ENCODE measurements at regions not wholly inside any gene's neighbourhood (a gene's known extent, or its start where the extent isn't known, plus 50 kb on each side); places are given as distances from the start of the nearest gene placed in this dataset.

DNA sequence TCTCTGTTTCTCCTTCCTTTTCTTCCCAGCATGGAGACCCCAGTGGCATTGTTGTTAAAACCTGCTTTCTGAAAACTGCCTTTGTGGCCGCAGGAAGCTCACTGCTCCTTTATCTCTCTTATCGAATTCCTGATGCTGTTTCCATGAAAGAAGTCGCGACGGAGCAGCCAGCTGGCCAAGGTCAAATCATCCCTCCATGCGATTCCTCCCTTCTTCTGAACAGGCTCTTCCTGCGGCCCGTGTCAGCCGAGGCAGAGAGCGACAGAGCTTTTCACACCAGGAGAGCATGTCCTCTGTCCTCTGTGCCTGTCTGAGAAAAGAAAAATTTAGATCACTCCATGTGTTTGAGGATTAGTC lies 242.1 kb upstream of the PITRM1 start:
- DNase-seq (ENCODE audit: low read depth, low spot score), result no peak

DNA sequence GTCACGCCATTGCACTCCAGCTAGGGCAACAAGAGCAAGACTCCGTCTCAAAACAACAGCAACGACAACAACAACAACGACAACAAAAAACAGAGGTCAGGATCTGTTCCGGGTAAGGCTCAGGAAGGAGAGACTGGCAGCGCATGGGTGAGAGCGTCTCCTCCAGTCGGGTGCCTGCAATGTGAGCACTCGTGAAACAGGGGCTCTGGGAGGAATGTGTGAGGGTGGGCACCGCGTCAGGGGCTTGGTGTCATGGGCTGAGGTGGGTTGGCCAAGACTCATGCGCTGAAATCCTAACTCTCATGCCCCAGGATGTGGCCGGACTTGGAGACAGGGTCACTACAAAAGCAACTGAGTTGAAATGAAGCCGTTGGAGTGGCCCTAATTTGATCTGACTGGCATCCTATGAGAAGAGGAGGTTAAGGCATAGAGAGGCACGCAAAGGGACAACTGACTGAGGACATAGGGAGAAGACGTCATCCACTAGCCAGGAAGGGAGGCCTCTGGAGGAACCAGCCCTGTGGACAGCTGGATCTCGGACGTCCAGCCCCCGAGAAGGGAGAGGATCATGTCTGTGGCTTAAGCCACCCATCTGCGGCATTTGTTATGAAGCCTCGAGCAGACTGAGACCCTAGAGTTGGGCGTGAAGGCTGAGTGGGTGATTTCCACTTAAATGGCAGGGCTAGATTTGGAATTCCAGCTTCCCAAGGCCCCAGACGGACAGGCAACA lies 241.5 kb upstream of the PITRM1 start:
- no peak for DNase-seq (ENCODE audit: low read depth, low spot score)

DNA sequence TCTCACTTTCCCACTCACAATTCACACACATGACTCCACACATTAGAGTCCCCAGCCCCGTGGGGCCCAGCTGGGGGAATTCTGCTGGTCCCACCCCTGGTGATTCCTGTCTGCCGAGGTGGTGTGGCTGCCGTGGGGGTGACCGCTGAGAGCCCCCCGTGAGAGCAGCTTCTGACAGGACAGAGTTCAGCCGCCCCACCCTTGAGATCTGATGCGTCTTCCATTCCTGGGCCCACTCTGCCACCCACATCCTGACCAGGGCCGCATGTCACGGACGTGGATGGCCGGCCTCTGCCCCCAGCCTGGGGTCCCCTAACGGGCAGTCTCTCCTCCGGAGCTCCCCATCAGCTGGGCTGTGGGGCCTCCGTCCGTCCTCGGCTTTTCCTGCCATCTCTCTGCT lies 240.1 kb upstream of the PITRM1 start:
- DNase-seq (ENCODE audit: low read depth, low spot score), result no peak

DNA sequence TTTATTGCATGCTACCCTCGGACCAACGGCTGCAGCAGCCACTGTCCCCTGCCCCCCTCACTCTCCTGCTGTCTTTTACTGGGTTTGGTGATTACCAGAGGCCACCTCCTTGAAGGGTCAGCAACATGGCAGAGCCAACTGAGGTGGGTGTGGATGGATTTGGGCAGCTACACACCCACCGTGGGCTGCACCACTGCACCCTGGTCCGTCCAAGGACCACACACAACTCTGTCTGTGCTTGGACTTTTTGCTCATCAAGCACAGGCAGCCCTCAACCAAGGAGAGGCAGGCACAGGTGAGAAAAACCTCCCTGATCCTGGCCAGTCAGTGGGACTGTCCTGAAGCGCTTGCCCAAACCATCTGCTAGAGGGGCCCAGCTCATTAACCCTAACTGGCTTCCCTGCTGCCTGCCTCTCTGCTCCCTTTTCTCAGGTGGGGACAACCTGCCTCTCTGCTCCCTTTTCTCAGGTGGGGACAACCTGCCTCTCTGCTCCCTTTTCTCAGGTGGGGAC lies 239.5 kb upstream of the PITRM1 start:
- no peak for DNase-seq (ENCODE audit: low read depth, low spot score)

DNA sequence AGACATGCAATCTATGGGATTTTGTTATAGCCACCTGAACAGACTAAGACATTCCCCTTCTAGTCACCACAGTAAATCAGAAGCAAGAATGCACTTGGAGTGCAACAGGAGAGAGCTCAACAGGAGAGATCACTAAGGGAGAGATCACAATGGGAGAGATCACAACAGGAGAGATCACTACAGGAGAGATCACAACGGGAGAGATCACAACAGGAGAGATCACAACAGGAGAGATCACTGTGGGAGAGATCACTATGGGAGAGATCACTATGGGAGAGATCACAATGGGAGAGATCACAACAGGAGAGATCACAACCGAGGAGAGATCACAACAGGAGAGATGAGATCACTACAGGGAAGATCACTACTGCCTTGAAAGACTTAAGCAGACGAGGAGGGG lies 238.5 kb upstream of the PITRM1 start:
- DNase-seq (ENCODE audit: low read depth, low spot score), result no peak

DNA sequence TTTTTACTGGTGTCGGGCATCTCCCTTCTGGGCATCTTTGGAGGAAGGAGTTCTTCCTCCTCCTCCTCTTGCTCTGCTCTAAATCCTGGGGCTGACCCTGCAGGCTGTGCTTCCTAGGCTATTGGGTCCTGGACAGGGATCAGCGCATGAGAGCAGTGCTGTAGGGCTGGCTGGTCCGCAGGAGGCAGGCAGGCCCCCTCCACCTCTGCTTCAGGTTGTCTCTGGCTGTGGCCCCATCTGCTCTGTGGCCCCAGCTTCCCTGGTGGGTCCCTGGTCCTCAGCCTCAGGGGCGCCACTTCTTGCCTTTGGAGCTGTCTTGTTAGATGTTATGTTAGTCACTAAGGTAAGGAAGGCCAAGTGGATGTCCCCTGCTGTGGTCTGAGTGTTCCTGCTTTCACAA lies 237.3 kb upstream of the PITRM1 start:
- DNase-seq (ENCODE audit: low read depth, low spot score), result no peak

DNA sequence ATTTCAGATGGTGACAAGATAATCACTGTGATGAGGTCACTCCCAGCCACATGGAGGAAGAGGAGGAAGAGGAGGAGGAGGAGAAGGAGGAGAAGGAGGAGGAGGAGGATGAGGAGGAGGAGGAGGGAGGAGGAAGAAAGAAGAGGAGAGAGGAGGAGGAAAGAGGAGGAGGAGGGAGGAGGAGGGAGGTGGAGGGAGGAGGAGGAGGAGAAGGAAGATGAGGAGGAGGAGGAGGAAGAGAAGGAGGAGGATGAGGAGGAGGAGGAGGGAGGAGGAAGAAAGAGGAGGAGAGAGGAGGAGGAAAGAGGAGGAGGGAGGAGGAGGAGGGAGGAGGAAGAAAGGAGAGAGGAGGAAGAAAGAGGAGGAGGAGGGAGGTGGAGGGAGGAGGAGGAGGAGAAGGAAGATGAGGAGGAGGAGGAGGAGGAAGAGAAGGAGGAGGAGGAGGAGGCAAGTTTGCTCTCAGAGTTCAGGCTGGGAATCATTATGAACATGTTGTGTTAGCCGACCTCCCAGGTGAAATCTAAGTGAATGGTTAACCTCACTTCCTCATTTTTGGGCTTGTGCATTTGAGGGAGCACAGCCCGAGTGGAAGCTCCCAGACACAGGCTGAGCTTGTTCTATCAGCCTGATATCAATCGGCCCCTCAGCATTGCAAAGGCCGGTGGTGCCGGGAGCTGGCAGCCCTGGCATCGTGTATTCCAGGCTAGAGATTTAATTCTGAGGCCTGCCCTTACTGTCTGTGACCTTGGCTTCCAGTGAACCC lies 236.2 kb upstream of the PITRM1 start:
- no peak for DNase-seq (ENCODE audit: low read depth, low spot score)

DNA sequence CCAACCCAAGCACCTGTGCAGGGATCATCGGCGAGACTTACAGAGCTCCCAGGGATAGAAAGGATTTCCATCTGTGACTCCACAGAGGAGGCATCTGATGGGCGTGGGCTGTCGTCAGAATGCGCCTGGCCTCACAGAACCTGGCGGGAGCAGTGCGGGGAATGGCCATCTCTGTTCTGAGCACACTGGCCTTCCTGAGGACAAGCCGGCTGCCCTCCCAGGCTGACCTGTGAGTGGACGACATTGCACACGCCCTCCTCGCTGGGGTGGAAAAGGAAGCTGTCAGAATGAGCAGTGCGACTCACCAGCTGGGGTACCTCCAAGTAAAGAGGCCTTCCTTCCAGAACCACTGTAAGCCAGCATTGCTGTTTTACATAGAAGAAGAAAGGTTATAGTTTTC lies 234.6 kb upstream of the PITRM1 start:
- DNase-seq (ENCODE audit: low read depth, low spot score), result no peak

DNA sequence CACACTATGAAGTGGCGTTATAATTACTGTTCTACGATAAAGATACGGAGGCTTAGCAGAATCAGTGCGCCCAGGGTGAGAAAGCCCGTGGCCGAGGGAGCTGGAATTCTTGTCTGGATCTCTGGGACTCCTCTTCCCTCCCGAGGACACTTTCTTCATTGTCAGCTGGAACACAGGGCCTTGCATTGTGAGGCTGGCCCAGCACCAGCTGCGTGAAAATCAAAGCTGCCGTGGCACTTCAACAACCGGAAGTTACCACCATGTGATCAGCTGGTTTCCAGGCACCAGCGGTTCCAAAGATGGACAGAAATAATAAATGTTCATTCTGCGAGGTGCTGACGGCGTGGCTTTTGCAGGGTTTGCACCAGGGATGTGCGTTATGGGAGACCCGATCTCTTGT lies 234.0 kb upstream of the PITRM1 start:
- no peak for DNase-seq (ENCODE audit: low read depth, low spot score)

DNA sequence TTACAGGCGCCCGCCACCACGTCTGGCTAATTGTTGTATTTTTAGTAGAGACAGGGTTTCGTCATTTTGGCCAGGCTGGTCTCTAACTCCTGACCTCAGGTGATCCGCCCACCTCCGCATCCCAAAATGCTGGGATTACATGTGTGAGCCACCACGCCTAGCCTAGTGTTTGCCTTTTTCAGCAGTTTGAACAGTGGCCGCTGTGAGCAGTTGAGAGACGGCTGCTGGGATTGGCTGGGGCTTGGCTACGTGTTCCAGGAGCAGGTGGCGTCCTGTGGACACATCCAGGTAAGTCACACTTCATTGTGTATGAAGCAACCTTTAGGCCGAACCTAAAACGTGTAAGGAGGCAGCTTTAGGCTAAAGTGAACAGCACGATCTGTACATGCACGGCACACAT lies 231.8 kb upstream of the PITRM1 start:
- DNase-seq (ENCODE audit: low read depth, low spot score), result no peak

DNA sequence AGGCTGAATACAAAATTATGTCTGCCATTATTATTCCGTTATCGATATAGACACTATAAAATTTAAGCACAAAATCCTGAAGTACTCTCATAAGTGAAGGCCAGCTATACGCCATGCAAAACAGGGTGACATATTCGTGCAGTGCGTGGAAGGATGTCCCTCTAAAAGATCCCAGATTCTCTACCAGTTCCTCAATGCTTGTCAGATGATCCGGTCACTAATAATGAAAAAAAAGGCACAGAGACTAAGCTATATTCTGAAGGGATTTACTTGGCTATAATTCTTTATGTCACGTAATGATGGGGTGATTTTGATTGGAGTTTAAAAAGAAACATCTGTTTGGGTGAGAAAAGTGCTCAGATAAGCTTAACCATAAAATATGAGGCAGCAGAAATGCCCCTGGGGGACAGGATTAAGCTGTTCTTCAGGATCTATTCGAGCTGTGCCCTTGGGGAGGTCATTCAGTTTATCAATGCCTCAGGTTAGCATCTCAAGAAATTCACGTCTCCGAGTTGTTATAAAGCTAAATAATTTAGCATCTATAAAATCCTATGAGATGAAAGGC lies 229.7 kb upstream of the PITRM1 start:
- DNase-seq (ENCODE audit: low read depth, low spot score), result no peak

DNA sequence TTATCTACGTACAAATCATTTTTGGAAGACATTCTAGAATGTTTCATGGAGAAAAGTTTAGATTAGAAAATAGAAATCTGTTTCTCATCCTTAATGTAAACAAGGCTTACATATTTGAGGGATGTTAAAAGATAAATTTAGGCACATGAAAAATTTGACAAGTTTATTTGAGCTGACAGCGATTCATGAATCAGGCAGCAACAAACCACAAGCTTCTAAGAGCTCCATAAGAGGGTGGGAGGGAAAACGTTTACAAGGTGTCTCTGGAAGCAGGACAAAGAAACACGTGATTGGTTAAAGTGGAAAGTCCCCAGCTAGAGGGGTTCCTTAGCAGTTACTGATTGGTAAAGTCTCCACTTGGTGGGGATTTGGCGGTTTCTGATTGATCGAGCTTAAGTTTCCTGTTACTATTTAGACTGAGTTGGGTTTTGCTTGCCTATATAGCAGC lies 228.9 kb upstream of the PITRM1 start:
- DNase-seq (ENCODE audit: low read depth, low spot score), result no peak

DNA sequence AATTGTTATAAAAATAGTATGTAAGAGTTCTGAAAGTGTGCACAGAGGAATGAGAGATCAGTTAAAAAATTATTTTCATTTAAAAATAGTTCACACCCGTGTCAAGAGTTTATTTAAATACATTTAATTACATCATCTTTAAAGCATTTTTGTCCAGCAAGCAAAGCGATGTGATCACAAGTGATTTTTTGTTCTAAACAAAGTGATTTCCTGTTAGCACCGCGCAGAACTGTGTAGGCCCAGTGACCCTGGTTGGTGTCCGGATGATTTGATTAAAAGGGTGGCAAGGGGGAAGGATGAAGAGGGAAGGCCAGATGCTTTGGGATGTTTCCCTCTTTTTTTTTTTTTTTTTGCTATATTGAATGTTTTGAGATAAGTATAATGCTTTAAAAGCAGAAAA lies 227.8 kb upstream of the PITRM1 start:
- DNase-seq (ENCODE audit: low read depth, low spot score), result no peak

DNA sequence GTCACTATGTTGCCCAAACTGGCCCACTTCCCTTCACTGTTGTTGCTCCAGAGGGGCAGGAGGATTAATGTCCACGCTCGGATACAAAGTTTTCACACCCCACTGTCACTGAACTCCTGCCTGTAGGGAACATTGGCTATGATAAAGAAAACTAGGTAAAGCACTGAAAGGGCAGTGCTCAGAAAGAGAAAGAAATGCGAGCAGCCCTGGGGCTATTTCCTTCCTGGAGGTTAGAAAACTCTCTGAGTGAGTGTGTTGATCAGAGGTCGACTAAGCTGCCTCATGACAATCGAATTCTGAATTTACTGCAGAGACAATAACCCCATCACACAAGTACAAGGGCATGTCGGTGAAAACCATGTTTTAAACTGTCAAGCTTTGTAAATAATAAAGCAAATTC lies 227.2 kb upstream of the PITRM1 start:
- DNase-seq (ENCODE audit: low read depth, low spot score), result no peak

DNA sequence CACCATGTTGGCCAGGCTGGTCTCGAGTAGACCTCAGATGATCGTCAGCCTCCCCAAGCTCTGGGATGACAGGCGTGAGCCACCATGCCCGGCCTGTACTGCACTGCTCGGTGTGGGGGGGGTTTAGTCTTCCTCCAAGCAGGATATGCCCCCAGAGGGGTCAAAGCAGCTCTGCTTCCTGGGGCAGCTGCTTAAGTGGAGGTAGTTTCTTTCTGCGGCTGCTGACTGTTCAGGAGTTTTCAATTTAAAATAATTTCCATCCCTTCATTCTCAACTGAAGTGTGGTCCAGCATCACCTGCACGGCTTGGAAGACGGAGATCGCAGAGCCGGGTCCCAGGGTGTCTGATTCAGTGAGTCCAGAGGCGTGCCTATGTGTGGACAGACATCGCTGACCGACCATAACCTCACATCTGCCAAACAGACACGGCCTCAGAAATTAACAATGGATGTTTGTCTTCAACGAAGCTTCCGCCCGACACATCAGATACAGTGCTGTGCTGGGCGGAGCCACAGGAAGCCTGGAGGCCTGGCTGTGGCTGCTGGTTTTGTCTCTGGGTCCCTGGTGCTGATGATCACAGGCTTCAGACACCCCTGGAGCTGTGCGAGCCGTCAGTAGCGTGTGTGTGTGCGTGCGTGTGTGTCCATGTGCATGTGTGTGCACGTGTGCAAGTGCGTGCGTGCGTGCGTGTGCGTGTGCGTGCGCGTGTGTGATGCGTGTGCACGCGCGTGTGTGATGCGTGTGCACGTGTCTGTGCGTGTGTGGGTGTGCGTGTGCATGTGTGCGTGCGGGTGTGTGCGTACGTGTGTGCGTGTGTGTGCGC lies 226.5 kb upstream of the PITRM1 start:
- DNase-seq (ENCODE audit: low read depth, low spot score), result no peak

DNA sequence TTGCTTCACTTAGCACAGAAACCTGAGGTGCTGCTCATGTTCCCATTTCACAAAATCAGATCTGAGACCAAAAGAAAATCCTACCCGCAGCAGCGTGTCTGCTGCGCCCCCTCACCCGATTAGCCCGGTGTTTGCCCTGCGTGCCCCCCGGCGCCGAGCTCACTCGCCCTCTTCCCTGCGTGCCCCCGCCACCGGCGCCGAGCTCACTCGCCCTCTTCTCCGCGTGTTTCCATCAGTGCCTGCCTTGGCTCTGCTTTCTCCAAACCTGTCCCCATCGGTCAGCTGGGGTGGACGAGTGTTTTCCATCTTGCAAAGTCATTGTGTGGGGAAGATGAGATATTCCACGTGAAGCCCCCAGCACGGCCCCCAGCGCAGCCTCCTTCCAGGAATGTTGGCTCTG lies 225.3 kb upstream of the PITRM1 start:
- DNase-seq (ENCODE audit: low read depth, low spot score), result no peak

DNA sequence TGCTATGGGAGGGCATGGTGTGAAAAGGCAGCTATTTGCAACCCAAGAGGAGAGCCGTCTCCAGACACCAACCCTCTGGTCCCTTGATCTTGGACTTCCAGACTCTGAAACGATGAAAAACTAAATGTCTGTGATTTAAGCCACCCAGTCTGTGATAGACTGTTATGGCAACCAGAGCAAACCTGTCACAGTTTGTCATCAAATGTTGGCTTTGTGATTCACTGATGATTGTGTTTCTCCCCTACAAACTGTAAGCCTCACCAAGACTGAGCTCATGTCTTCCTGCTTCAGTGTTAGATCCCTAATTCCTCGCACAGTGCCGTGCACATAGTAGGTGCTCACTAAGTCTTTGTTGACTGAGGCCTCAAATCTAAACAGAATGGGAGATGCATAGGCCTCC lies 224.6 kb upstream of the PITRM1 start:
- DNase-seq (ENCODE audit: low read depth, low spot score), result no peak

DNA sequence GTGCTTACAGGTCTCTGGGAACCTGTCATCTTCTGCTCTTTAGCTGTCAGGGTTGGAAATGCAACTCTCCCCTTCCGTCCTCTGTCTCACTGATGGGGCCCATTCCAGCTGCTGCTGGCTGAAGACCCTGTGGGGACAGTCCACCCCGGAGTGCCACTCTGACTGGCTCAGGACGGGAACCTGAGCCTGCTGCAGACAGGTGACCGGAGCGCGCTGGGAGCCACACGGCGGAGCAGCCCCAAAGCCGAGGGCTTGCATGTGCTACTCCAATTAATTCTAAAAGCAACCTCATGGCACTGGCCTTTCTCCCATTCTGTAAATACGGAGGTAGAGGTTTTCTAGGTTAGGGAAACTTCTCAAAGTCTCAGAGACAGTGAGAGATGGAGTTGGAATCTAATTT lies 223.5 kb upstream of the PITRM1 start:
- no peak for DNase-seq (ENCODE audit: low read depth, low spot score)

DNA sequence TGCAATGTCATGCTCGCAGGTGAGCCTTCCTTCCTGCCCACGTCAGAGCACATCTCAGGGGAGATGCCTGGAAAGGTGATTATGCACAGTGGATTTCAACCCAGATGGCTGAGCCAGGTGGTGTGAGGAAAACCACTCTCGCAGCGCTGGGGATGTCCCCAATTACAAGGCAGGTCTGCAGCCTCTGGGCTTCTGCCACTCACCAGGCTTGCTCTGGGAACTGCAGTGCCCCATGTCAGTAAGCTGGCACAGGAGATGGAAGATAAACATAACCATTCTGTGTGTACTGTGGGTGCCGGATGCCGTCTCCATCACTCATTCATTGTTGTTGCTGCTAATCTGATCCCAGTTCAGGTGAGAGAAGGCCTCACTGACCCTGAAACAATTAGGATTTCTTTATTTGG lies 222.9 kb upstream of the PITRM1 start:
- no peak for DNase-seq (ENCODE audit: low read depth, low spot score)

DNA sequence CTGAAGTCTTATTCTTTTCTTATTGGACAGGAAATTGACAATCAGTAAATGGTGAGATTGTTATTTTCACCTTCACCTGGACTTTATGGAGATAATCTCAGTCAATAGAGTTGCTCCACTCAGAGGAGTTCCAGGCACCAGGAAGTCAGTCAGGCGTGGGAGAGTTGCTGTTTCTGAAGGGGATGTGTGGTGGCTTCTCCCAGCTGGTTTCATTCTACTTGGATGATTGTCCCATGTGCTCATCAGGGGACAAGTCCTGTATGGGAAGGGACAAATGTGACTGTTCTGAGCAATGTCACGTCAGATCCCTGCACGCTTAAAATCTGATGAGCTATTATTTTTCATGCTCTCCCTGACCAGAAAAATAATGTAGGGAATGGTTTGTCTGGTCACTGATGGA lies 222.5 kb upstream of the PITRM1 start:
- no peak for DNase-seq (ENCODE audit: low read depth, low spot score)

DNA sequence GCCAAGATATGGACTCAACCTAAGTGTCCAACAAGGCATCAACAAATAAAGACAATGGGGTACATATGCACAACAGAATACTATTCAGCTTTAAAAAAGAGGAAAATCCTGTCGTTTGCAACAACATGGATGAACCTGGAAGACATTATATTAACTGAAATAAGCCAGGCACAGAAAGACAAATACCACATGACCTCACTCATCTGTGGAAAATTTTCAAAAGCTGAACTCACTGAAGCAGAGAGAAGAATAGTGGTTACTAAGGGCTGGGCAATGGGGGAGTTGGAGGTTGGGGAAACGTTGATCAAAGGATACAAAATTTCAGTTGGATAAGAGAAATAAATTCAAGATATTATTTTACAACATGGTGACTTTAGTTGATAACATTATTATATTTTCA lies 221.4 kb upstream of the PITRM1 start:
- no peak for DNase-seq (ENCODE audit: low read depth, low spot score)

DNA sequence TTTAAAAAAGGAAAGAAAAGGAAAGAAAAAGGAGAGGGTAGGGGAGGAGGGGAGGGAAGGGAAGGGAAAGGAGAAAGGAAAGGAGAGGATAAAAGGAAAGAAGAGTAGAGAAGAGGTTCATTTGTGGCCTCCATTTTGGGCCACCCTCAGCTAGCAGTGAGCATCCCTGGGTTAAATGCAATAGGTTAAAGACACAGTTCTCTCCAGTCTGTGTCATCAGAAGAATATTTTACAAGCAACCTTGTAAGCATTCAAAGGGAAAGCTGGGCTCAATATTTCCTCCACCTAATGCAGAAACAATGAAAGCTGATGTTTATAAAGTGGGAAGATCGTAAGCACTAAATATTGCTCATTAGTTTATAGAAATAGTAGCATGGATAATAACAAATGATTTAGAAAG lies 219.1 kb upstream of the PITRM1 start:
- no peak for DNase-seq (ENCODE audit: low read depth, low spot score)

All from activated CD4-positive, CD25-positive, alpha-beta regulatory T cell treated with anti-CD3 and anti-CD28 coated beads, Interleukin-2, amount 50 U/mL, for 16 hours (primary cell).